B cell (primary cell): ENCODE measurements at regions not wholly inside any gene's neighbourhood (a gene's known extent, or its start where the extent isn't known, plus 50 kb on each side); places are given as distances from the start of the nearest gene placed in this dataset.

Experiments
- ATAC-seq: fragments of 200-7000 bp; cut with Tn5 transposase; one replicate; pipeline ENCODE4 v1.10.0; 2021; ENCODE audit warnings: low read depth, mild to moderate bottlenecking, moderate number of reproducible peaks, moderate library complexity
- CTCF ChIA-PET: fragments of 350-600 bp; sonication (Branson Sonifier 250); formaldehyde crosslinking; loops from one replicate; lab custom pipeline; 2021; ENCODE audit warnings: antibody characterized with exemption, inconsistent platforms; lab: Charles Lee
- POLR2A ChIA-PET: fragments of 350-600 bp; sonication (Branson Sonifier 250); formaldehyde crosslinking; loops from one replicate; lab custom pipeline; 2021; ENCODE audit warnings: antibody characterized with exemption; lab: Charles Lee
- DNase-seq: peaks from one replicate; pipeline ENCODE4 v3.0.0; 2013
- H2AFZ ChIP-seq: 2 replicates; pipeline ENCODE4 v1.6.1; 2012; ENCODE audit warnings: mild to moderate bottlenecking, low read depth, low read length; ENCODE audit not compliant: insufficient read depth, poor library complexity, severe bottlenecking
- H3K27ac ChIP-seq, 2 donors: 1 replicate in 1 of 2; 2 replicates in 1 of 2; pipeline ENCODE4 v1.5.1; 2012 to 2013; ENCODE audit warnings: low read length in 2 of 2, mild to moderate bottlenecking in 2 of 2, moderate library complexity in 1 of 2
- H3K27me3 ChIP-seq, 4 experiments: fragments of 200-600 bp in 1 of 4; sonication (generic) in 1 of 4; replicated peaks in 1 of 4; 1 replicate in 2 of 4; 2 replicates in 2 of 4; pipeline versions ENCODE4 v1.6.1 to v1.7.0; 2013 to 2016; ENCODE audit warnings: low read length in 3 of 4, mild to moderate bottlenecking in 2 of 4, mixed read lengths in 1 of 4, moderate library complexity in 1 of 4; ENCODE audit not compliant: insufficient read depth in 4 of 4, control insufficient read depth in 3 of 4; ENCODE audit errors: control extremely low read depth in 1 of 4
- H3K36me3 ChIP-seq, 2 experiments: replicated peaks in 1 of 2; 1 replicate in 1 of 2; 2 replicates in 1 of 2; pipeline versions ENCODE4 v1.6.1 to v1.7.1; 2013; ENCODE audit warnings: low read length in 1 of 2; ENCODE audit not compliant: insufficient read depth in 2 of 2, control insufficient read depth in 1 of 2; ENCODE audit errors: control extremely low read depth in 1 of 2, extremely low read depth in 1 of 2
- H3K4me1 ChIP-seq, 2 donors: fragments of 200-600 bp in 1 of 2; sonication (generic) in 1 of 2; 1 replicate in 1 of 2; 2 replicates in 1 of 2; pipeline versions ENCODE4 v1.5.1 to v1.6.1; 2013 to 2017; ENCODE audit warnings: low read length in 2 of 2; ENCODE audit not compliant: control insufficient read depth in 2 of 2, insufficient read depth in 2 of 2
- H3K4me2 ChIP-seq: replicated peaks from 2 replicates; pipeline ENCODE3; 2012; ENCODE audit warnings: mild to moderate bottlenecking, low read depth, low read length; ENCODE audit not compliant: poor library complexity, severe bottlenecking
- H3K4me3 ChIP-seq, 5 experiments: fragments of 200-600 bp in 1 of 5; sonication (generic) in 1 of 5; 1 replicate in 3 of 5; 2 replicates in 2 of 5; pipeline versions ENCODE4 v1.5.1 to v1.7.0; 2011 to 2016; ENCODE audit warnings: low read length in 4 of 5, mild to moderate bottlenecking in 4 of 5, low read depth in 2 of 5, control low read depth in 1 of 5, moderate library complexity in 1 of 5; ENCODE audit not compliant: insufficient read depth in 1 of 5; ENCODE audit errors: control extremely low read depth in 1 of 5, extremely low read depth in 1 of 5
- H3K79me2 ChIP-seq: fragments of 200-600 bp; sonication (generic); one replicate; pipeline ENCODE4 v1.6.0; 2016; ENCODE audit warnings: low read length; ENCODE audit not compliant: control insufficient read depth, insufficient read depth
- H3K9ac ChIP-seq: fragments of 200-600 bp; sonication (generic); 2 replicates; pipeline ENCODE4 v1.6.1; 2017; ENCODE audit warnings: mild to moderate bottlenecking, low read length, moderate library complexity
- H3K9me3 ChIP-seq, 3 donors: one replicate each; pipeline versions ENCODE4 v1.6.1 to v1.7.1; 2013; ENCODE audit warnings: low read length in 2 of 3; ENCODE audit not compliant: control insufficient read depth in 2 of 3, insufficient read depth in 1 of 3; ENCODE audit errors: control extremely low read depth in 1 of 3
- H4K20me1 ChIP-seq: 2 replicates; pipeline ENCODE4 v1.6.0; 2012; ENCODE audit warnings: mild to moderate bottlenecking, low read length; ENCODE audit not compliant: insufficient read depth, control insufficient read depth, poor library complexity, severe bottlenecking
- H3K27ac Mint-ChIP-seq: one replicate; pipeline ENCODE4 v1.8.0; 2021; ENCODE audit warnings: mixed read lengths
- H3K27me3 Mint-ChIP-seq: one replicate; pipeline ENCODE4 v1.8.0; 2021; ENCODE audit warnings: mixed read lengths
- H3K4me1 Mint-ChIP-seq: one replicate; pipeline ENCODE4 v1.8.0; 2021; ENCODE audit warnings: mixed read lengths
- H3K4me3 Mint-ChIP-seq: one replicate; pipeline ENCODE4 v1.8.0; 2021; ENCODE audit warnings: mixed read lengths
- H3K9me3 Mint-ChIP-seq: one replicate; pipeline ENCODE4 v1.8.0; 2022; ENCODE audit warnings: mixed read lengths; ENCODE audit not compliant: insufficient read depth
- EZH2 ChIP-seq: IDR thresholded peaks from 2 replicates; pipeline ENCODE4 v1.6.1; 2012; ENCODE audit warnings: borderline replicate concordance, low read depth, mild to moderate bottlenecking, moderate library complexity, low read length; ENCODE audit not compliant: insufficient read depth, poor library complexity, severe bottlenecking
- WGBS: methylation state at CpG from one replicate; pipeline ENCODE4 v1.1.5; 2013; ENCODE audit warnings: missing lambda C conversion rate; ENCODE audit not compliant: insufficient coverage; 5-methylcytosine and 5-hydroxymethylcytosine counted together
- intact Hi-C: fragments of 100-400 bp; cut with micrococcal nuclease; formaldehyde crosslinking; loops from one replicate; pipeline ENCODE4 v1.10.0; 2022
- TF ChIP-seq, protein P1 (sequence below): fragments of 200-600 bp; IDR thresholded peaks from one replicate; pipeline ENCODE4 v1.8.0; 2022; ENCODE audit warnings: antibody characterized with exemption, mild to moderate bottlenecking

DNA sequence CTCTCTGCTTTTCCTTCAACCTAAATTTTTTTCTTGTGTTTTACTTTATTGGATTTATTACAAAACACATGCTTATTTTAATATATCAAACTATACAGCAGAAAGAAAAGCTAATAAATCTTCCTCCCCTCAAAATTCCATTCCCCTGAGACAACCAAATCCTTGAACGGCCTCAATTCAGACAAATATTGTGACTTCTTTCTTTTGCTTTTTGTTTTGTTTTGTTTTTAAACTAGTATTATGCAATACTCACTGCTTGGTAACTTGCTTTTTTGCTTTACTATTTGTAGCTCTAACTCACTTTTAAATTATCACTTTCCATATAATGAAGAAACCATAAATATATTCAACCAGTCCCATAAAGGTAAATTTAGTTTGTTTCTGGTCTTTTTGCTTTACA is 59.4 kb upstream of the CDK1 start:
- Histone ChIP-seq H3K9ac (no peak overlapping the region), H4K20me1 (no peaks in the 10 kb centered on the region), H3K79me2 (no peaks in the 10 kb centered on the region), H2AFZ (no peak overlapping the region), H3K9me3 (peaks cover 0 to 2% (median 0%) of the 10 kb centered on the region in 3 donors), H3K4me1 (no peaks in the 10 kb centered on the region), H3K4me3 (no peak overlapping the region), H3K27ac (no peak overlapping the region), H3K36me3 (no peaks in the 10 kb centered on the region), H3K4me2 (no peak overlapping the region), H3K27me3 (no peaks in the 10 kb centered on the region)
- Mint-ChIP-seq H3K27me3 (peaks cover 11% of the 10 kb centered on the region), H3K27ac (no peak overlapping the region), H3K9me3 (no peaks in the 10 kb centered on the region), H3K4me3 (no peak overlapping the region), H3K4me1 (peaks cover 7% of the 10 kb centered on the region)
- DNase-seq, result no peak
- ChIA-PET POLR2A (no interaction called here), CTCF (no interaction called here)
- intact Hi-C loops, result no loop called here
- no CpG with 5 or more reads among the region's 1 CpG for WGBS
- TF ChIP-seq, protein P1, sequence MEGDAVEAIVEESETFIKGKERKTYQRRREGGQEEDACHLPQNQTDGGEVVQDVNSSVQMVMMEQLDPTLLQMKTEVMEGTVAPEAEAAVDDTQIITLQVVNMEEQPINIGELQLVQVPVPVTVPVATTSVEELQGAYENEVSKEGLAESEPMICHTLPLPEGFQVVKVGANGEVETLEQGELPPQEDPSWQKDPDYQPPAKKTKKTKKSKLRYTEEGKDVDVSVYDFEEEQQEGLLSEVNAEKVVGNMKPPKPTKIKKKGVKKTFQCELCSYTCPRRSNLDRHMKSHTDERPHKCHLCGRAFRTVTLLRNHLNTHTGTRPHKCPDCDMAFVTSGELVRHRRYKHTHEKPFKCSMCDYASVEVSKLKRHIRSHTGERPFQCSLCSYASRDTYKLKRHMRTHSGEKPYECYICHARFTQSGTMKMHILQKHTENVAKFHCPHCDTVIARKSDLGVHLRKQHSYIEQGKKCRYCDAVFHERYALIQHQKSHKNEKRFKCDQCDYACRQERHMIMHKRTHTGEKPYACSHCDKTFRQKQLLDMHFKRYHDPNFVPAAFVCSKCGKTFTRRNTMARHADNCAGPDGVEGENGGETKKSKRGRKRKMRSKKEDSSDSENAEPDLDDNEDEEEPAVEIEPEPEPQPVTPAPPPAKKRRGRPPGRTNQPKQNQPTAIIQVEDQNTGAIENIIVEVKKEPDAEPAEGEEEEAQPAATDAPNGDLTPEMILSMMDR, result no peak
- TF ChIP-seq EZH2, result no peak
- no peak for ATAC-seq

DNA sequence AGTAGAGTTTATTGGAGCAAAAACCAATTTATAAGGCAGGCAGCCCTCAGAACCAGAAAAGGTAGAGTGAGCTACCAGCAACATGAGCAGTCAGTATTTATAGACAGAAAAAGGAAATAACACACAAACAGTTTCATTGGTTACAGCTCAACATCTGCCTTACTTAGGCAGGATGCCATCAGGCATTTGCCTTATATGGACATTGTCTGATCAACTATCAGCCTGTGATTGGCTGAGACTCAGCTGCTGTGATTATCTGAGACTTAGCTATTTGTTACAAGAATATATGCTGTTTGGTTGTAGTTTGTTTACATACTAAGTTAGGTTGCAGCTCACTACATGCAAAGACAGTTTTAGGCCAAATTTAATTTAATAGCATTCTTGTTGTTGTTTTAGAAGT is 60.4 kb upstream of the CDK1 start:
- intact Hi-C loops, result no loop called here
- no peaks in the 10 kb centered on the region for H3K36me3 ChIP-seq
- no peak overlapping the region for H3K4me2 ChIP-seq
- no peak overlapping the region for H3K4me3 ChIP-seq
- H3K27me3 Mint-ChIP-seq, result peaks cover 10% of the 10 kb centered on the region
- peaks cover 9% of the 10 kb centered on the region for H3K4me1 Mint-ChIP-seq
- no peaks in the 10 kb centered on the region for H3K27me3 ChIP-seq
- TF ChIP-seq, protein P1, result no peak
- no peak for TF ChIP-seq EZH2
- peaks cover 0 to 2% (median 0%) of the 10 kb centered on the region in 3 donors for H3K9me3 ChIP-seq
- DNase-seq (no peak), ATAC-seq (no peak)
- H3K4me3 Mint-ChIP-seq, result no peak overlapping the region
- H3K27ac ChIP-seq, result no peak overlapping the region
- H3K79me2 ChIP-seq, result no peaks in the 10 kb centered on the region
- H3K4me1 ChIP-seq, result no peaks in the 10 kb centered on the region
- H3K9ac ChIP-seq, result no peak overlapping the region
- H2AFZ ChIP-seq, result no peak overlapping the region
- H4K20me1 ChIP-seq, result no peaks in the 10 kb centered on the region
- no peak overlapping the region for H3K27ac Mint-ChIP-seq
- ChIA-PET POLR2A (no interaction called here), CTCF (interaction anchor here (0.5 to 1.5 kb wide), 2 partner anchors 51 to 67 kb away, joined by 3 to 4 read pairs; no protein-coding TSS in a partner anchor)
- H3K9me3 Mint-ChIP-seq, result no peaks in the 10 kb centered on the region
